Ammon's horn (tissue), 1 donor: ENCODE measurements at regions not wholly inside any gene's neighbourhood (a gene's known extent, or its start where the extent isn't known, plus 50 kb on each side); places are given as distances from the start of the nearest gene placed in this dataset.
A peak's percentile ranks its signal among the peaks of the same experiment; 100 is the strongest.

Experiments used
- DNase-seq: peaks from one replicate; pipeline ENCODE4 v3.0.0-alpha.2; 2016; ENCODE audit warnings: low spot score

DNA sequence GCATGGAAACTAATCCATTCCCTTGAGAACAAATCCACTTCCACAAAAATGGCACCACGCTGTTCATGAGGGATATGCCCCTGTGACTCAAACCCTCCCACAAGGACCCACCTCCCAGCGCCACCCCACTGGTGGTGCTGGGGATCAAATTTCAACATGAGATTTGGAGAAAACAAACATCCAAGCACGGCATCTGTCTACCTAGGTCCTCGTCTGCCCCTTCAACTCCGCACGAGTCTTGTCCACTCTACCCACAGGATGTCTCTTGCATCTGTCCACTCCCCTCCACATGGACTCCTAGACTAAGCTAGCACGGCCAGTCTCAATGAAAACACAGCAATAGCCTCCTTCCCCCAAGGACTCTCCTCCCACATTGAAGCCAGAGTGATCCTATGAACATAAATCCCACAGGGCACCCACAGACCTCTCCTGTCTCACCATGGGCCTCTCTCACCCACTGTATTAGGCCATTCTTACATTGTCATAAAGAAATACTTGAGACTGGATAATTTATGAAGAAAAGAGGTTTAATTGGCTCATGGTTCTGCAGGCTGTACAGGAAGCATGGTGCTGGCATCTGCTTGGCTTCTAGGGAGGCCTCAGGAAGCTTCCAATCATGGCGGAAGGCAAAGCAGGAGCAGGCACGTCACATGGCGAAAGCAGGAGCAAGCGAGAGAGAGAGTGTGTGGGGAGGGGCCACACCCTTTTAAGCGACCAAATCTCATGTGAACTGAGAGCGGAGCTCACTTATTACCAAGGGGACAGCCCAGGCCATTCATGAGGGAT, 101.4 kb downstream of the TOMM20 start:
- no peak for DNase-seq

DNA sequence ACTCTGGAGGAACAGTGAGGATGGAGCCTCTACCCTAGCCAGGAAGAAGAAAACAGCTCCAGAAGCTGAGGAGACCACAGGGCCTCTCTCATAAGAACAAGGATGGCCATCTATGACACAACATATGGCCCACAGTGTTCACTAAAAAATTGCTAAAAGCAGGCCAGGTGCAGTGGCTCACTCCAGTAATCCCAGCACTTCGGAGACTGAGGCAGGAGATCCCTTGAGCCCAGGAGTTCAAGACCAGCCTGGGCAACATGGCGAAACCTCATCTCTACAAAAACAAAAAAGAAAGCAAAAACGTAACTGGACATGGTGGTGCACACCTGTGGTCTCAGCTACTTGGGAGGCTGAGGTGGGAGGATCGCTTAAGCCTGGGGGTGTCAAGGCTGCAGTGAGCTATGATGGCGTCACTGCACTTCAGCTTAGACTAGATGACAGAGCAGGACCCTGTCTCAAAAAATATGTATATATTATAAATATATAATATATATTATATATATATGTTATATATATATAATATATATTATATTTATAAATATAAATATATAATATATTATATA, 103.1 kb downstream of the TOMM20 start:
- DNase-seq: no peak

DNA sequence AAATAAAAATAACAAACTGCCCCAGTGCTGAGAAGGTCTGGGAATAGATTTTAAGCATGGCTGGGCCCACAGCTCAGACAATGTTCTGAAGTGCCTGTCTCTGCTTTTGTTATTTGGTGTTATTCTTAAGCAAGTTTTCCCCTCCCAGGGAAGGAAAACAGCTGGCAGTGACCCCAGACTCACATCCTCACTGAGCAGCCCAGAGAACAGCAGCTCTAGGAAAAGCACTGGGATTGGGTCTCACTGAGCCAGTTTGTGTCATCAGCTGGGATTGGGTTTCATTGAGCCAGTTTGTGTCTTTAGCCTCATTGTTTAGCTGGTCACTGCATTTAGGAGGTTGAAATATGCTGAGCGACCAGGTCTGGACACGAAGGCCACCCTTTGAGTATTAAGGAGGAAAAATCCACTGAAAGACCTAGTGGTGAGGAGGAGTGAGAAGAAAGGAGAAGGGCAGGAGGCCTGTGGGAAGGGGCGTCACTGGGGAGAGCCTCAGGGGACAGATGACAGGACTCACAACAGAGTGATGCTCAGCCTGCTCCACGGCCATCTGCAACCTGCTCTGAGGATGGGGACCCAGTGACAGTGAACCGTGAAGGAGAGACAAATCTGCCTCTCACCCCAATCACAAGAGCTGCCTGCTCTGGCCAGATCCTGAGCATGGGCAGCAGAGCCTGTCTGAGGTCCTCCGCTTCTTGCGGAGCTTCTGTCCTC, 103.8 kb downstream of the TOMM20 start:
- DNase-seq: no peak

DNA sequence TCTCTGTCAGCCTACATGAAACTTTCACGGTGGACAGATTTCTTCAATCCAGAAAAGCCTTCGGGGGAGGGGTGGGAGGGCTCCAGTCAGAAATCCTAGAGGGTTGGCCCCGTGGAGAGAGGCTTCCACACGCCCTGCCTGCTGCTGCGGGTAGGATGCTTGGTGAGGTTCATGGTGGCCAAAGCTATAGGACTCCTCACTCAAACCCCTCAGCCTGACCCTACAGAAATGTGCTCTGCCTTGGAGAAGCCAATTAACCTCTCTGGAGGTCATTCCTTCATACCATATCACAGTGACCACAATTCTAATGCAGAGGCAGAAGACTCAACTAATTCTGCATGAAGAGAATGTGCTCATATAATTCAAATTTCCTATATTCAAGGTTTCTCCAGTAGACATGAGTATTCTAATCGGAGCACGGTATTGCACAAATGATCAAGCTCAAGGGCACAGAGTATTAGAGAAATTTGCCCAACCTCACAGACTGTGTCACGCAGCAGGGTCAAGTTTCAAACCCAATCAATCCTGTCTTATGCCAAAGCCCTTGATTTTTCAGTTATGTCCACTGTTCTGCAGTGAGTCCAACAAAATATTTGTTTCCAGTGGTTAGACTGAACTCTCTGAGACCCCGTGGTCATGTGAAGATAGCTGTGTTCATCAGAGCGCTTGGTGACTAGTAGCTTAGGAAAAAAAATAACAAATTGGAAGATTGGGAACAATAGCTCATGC, 104.8 kb downstream of the TOMM20 start:
- DNase-seq: no peak

GRCh38 chr1:235022981-235023710, 105.5 kb downstream of the TOMM20 start:
- no peak for DNase-seq

DNA sequence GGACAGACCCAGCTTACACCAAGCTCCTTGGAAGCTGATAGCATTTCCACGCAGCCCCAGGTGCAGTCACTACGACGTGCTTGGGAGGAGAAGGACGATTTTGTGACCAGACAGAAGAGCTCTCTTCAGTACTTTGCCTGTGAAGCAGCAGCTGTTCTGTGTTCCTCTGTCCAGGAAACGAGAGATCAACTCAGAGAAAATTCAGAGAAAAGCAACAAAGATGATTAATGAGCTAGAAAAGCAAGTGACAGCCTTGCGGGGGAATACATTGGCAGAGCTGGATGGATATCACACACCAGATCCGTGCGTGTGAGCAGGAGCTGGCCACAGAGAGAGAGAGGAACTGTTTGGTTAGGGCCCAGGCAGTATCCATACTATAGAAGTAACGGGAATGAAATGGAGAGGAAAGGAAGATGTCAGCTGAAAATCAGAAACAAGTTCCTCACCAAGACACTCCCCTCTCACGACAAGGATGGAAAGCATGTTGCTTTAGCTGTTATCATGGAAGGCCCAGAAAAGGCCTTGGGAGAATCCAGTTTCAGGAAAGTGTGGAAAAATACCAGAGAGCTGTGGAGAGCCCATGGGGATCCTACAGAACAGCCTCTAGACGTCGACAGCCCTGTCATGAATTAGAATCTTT, 106.2 kb downstream of the TOMM20 start:
- DNase-seq: peak; percentile 48

DNA sequence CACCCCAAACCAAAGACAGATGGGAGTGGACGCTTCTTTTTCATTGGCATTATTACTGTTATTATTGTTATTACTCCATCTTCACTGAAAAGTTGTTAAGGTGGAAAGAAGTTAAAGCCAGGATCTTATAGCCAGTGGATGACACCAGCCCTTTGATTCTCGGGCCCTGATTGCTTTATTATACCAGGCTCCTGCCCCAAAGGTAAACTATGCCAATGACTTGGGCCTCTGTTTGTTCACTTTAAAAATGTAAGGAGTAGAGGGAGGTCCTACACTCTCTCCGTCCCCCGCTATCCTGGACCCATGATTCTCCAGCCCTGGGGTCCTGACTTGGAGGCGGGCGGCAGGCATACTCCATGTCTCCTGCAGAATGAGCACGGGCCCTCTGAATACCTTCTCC, 106.8 kb downstream of the TOMM20 start:
- DNase-seq: no peak

GRCh38 chr1:235021321-235021720, 107.3 kb downstream of the TOMM20 start:
- no peak for DNase-seq

- DNase-seq: no peak
Observed at GRCh38 chr1:235019961-235020360, 108.7 kb downstream of the TOMM20 start.

DNA sequence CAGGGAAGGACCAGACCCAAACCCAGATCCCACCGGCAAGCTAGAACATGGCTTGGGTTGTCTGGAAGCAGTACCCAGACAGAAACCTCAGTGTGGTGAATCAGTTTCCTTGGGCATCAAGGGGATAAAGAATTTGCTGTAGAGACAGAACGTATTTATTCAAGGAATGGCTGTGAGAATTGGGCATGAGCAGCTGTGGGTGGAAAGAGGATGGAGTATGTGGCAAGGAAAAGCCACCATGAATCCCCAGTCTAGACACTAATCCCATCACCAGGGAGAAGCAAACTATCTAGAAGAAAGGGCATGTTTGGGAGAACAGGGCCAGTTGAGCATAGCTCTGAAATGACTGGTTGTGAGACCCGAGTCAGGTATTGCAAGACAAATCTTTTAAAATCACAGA, 109.2 kb downstream of the TOMM20 start:
- no peak for DNase-seq

DNA sequence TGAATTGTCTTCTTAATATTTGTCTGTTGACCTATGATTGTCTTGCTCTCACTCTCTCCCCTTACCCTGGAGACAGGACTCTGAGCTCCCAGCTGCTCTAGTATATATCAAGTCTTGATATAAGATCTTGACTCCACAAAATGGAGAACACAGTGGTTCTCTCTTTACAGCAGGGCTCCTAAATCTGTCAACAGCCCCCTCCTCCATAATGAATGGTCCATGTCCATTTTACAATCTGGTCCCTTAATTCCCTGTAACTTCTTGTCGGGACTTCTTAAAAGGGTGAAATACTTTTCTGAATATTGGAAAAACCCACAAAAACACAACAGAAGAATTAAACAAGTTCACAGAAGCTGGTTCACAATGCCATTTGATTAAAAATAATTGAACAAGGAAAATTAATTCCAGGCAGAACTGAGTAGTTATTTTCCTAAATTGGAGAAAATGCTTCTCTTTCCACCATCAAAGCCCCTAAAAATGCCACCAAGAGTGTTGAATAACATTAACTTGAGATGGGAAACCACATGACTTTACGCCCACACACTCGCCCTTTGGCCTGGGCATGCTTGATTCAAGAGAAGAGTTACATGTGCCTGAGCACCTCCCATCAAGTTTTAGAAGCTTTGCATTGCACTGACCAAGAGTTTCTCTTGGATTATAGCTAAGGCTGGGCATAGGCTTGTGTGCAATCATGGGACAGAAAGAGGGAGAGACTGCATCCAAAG, 109.8 kb downstream of the TOMM20 start:
- DNase-seq: no peak

DNA sequence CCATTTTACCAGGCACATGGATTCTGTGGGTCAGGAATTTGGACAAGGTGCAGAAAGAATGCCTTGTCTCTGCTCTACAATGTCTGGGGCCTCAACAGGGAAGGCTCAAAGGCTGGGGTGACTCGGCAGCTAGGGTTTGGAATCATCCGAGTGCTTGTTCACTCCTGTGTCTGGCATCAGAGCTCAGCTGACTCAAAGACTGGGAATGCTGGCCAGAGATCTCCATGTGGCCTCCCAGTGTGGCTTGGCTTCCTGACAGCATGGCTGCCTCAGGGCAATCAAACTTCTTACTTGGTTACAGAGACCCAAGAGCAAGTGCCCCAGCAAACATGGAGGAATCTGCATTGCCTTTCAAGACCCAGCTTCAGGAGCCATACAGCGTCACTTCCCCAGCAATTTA, 110.5 kb downstream of the TOMM20 start:
- no peak for DNase-seq

GRCh38 chr1:235017719-235018118, 110.9 kb downstream of the TOMM20 start:
- DNase-seq: no peak

DNA sequence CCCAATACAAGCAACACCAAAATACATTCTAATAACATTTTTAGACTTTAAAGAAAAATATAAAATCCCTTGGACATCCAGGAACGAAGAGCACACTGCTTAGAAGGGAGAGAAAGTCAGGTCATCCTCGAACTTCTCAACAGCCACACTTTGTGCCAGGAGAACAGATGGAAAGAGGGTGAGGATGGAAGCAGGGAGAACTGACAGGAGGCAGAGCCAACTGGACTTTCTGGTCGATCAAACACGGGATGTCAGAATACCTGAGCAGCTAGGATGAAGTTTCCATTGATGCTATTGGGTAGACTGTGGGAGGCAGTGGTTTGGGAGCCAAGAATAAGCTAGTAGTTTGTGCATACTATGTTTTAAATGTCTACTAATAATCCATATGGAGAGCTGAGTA, 111.4 kb downstream of the TOMM20 start:
- DNase-seq: no peak

- no peak for DNase-seq
Observed at GRCh38 chr1:235015291-235015985, 113.2 kb downstream of the TOMM20 start.

DNA sequence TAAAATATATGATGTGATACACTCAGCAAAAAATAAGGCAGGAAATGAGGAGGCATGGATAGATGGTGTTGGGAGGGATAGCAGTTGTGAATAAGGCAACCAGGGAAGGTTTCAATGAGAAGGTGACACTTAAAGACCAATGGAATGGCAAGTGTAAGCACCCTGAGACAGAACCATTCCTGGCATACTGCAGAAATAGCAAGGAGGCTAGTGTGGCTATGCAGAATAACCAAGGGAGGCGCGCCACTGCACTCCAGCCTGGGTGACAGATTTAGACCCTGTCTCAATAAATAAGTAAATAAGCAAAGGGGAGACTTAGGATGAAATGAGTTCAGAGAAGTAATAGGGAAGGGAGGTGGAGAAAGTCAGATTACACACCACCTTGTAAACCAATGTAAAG, 113.9 kb downstream of the TOMM20 start:
- no peak for DNase-seq

GRCh38 chr1:235013512-235013911, 115.1 kb downstream of the TOMM20 start:
- DNase-seq: peak; percentile 68

- DNase-seq: peak; percentile 54
Observed at GRCh38 chr1:235012436-235013210, 116.0 kb downstream of the TOMM20 start.
